Endometrial microvascular endothelial cells (primary cell): ENCODE measurements at regions not wholly inside any gene's neighbourhood (a gene's known extent, or its start where the extent isn't known, plus 50 kb on each side); places are given as distances from the start of the nearest gene placed in this dataset.
"Not testable (repeated sequence)": the region's sequence is repeated elsewhere in the genome, so short reads cannot be mapped to it uniquely, and the experiment has no call there.

Source experiments
- in situ Hi-C: cut with HindIII; loops from 2 replicates; pipeline ENCODE4 v1.10.0; 2017; ENCODE audit warnings: low sequenced_read_pairs, low pct_unique_long_range_greater_than_20kb; ENCODE audit errors: inconsistent ontology term

GRCh38 chr20:47921829-47922228 lies 136.5 kb upstream of the SULF2 start:
- in situ Hi-C loops = not testable (repeated sequence)

GRCh38 chr20:47921408-47921807 lies 136.1 kb upstream of the SULF2 start:
- in situ Hi-C loops = no loop called here

GRCh38 chr20:47917549-47918070 lies 132.3 kb upstream of the SULF2 start:
- in situ Hi-C loops = no loop called here

GRCh38 chr20:47915495-47915894 lies 130.2 kb upstream of the SULF2 start:
- in situ Hi-C loops = no loop called here

DNA sequence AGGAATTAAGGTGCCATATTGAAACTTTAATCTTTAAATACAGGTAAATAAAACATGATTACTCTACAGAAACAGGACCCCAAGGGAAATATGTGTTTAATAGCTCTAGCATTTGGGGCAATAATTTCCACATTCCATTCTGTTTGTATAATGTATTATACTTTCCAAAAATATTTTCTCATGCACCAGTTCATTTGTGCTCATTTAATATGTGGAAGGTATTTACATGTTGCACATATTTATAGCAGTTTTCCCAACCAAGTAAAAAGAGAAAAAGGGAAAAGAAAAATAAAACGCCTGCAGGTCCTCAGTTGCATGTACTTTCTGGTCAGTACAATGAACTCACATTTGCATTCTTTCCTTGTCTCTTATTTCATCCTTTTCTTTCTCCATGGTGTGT lies 129.5 kb upstream of the SULF2 start:
- in situ Hi-C loops = no loop called here

- in situ Hi-C loops = not testable (repeated sequence)
Measured at GRCh38 chr20:47912786-47913501, 127.7 kb upstream of the SULF2 start.

GRCh38 chr20:47912165-47912564 lies 126.9 kb upstream of the SULF2 start:
- in situ Hi-C loops = not testable (repeated sequence)

DNA sequence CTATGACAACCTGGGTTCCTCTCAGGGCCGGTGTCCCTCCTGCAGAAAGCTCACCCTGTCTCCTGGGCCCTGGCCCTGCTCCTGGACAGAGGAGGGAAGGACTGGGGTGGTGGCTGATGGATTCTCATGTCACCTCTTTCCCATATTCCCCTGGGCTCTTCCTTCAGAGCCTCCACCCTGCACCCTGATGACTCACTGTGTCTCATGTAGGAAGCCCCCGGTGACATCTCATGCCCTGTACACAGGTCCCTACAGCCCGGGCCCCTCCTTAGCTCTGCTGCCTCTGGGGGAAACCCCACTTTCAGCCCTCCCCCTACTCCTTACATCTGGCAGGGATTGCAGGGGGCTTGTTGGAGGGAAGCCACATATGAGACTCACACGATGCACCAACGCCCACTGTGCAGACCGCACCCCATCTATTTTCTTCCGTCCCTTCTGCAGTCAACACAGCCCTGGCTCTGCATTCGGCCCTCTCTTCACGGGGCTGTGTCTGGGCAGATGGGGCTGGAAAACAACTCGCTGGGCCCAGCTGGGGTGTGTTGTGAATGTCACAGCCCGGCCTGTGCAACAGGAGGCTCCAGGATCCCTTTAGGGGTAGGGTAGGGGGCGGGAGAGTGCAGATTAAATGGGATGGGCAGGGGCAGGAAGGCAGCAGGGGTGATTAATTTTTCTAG lies 124.6 kb upstream of the SULF2 start:
- in situ Hi-C loops = not testable (repeated sequence)

DNA sequence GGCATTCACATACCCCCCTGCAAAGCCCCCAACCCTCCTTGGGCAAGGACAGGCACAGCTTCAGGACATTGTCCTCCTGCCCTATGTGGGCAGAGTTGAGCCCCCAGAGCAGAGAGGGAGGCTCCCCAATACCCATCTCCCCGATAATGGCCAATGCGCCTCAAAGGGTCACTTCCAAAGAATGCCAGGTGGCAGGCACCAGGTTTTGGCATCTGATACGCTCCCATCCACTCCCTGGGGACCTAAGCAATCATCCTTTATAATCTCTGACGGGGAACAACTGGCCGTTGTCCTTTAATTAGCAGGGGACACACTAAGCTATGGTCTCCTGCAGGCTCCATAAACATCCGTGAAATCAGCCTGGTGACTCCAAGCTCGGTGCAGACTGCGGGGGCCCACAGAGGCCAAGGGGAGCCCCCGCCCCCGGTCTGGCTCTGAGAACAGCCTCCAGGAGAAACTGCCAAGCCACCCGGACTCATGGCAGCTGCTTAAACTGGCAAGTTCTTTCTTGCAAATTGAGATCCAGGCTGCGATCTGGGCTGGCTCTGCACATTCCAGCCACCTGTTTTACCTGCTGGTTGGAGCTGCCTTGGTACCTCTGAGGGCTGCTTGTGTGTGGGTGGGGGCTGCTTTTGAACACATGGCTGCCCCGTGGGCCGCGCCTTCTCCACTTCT lies 123.2 kb upstream of the SULF2 start:
- in situ Hi-C loops = not testable (repeated sequence)

- in situ Hi-C loops = not testable (repeated sequence)
Measured at GRCh38 chr20:47907951-47908350, 122.7 kb upstream of the SULF2 start.

DNA sequence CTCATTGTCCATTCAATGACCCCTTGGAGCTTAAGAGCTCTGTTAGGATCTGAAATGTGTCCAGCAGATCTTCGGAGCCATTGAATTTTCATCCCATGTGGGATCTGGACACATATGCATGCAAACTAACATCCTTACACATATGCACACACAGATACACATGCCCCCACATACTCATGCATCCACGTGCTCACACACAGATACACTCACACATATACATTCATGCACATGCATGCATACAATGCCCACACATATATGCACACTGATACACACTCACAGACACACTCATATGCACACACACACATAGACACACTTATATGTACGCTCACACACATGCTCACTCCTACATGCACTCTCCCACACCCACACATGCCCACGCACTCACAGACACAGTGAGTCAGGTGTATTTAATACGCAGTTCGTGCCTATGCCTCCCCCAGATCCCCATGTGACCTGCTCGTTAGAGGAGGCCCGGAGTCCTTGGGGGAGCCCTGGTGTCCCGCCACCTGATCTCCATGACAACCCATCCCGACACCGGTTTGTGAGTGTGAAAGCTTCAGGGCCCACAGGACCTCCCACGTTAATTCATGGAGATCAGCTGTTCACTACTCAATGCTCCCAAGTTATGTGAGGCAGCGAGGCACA lies 121.9 kb upstream of the SULF2 start:
- in situ Hi-C loops = no loop called here

DNA sequence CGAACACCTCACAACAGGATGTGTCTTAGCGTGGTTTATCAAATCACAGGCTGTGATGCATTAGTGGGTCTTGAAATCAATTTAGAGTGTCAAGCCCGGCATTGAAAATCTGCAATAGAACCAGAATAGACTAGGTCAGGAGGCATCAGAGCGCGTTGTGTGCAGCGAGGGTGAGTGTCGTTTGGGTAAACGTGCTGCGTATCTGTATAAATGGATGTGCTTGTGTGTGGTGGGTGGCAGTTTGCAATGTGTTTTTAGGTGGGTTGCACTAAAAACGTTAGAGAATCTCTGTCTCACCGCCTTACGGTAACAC lies 121.0 kb upstream of the SULF2 start:
- in situ Hi-C loops = no loop called here

DNA sequence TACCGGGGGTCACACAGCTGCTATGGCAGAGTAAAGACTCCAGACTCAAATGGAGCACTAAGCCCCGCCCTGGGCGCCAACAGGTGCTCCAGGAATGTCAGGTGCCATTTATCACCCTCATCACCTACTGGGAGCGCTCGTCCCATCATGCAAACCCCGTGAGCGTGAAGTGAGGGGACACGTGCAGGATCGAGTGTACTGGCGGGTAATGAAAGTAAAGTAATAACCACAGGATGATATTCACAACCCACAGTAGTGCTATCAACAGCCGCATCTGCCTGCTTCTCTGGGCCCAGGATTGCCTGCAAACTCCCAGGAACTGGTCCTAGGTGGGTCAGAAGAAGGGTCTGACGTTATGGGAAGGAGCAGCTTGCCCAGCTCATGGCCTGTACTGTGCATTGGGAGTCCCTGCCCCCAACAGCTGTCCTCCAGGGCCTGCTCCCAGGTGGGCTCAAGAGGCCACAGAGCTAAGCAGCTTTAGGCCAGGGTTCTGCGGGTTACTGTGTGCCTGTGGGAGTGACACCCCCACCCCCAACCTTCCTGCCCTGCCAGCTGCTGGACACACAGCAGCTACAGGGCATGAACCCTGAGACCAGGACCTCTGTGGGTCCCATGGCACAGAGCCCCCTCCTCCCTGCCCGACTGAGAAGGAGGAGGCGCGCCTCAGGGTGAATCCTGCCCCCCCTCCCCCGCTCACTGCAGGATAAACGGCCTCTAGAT lies 120.5 kb upstream of the SULF2 start:
- in situ Hi-C loops = no loop called here

DNA sequence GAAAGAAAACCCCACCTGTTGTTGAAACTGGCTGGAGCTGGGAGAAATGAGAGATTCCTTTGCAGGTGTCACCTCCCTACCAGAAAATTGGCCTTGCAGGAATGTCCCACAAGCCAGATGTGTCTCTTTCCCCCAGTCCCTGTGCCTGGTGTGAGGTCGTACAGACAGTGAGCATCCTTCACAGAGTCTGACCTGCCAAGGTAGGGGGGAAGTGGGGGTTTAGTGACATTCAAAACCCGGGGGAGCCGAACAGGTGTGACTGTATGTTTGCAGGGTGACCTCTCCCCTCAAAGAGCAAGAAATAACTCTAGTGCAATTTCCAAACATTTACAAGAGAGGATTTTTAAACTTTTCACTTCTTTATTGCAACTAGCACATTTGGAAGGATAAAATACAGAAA lies 117.7 kb upstream of the SULF2 start:
- in situ Hi-C loops = not testable (repeated sequence)

DNA sequence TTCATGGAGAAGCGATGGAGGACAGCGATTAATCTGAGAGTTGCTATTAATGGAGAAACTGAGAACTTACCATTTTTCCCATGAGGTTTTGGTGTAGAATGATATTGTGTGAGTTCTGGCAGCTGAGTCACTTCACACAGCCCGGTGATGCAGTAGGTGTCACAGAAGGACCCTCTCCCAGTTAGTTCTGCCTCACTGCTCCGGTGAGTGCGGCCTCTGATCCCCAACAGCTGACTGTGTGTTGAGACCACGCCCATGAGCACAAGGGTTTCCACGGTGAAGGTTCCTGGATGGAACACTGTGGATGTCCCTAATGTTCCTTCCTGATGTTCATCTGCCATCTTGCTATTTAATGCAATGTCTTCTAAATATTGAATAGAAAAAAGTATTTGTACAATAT lies 114.0 kb upstream of the SULF2 start:
- in situ Hi-C loops = not testable (repeated sequence)

- in situ Hi-C loops = no loop called here
Measured at GRCh38 chr20:47897461-47897860, 112.2 kb upstream of the SULF2 start.

DNA sequence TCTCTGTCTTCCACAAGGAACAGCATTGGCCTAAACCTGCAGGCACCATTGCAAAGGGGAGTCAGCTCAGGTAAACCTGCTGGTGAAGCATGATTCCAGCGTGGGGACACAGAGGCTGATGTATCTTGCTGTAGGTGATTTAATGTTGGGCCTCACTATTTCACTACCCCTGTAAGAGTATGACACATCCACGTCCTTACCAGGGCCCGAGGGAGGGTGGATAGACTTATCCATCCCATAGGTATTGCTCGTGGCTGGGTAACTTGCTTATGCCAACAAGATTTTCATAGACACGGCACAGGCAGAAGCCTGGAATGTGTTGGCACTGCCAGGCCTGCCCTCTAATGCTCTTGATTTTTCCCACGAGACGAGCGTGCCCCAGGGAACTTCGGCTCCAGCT lies 107.4 kb upstream of the SULF2 start:
- in situ Hi-C loops = not testable (repeated sequence)

DNA sequence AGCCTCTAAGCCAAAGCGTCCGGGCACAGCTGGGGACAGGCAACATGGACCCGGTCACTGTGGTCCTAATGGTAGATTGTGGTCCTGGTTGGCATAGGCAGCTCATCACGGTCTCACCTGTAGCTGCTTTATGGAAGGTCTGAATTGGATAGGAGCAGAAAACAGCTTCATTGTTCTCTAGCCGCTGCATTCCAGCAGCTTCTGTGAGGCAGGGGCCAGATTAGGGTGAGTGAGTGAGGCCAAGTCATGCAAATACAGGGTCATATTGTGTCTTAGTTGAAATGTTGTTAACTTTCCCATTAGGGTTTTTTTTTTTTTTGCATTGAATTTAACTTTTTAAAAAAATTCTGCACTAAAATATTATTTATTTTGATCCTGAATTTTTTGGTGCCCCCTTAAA lies 105.4 kb upstream of the SULF2 start:
- in situ Hi-C loops = not testable (repeated sequence)

DNA sequence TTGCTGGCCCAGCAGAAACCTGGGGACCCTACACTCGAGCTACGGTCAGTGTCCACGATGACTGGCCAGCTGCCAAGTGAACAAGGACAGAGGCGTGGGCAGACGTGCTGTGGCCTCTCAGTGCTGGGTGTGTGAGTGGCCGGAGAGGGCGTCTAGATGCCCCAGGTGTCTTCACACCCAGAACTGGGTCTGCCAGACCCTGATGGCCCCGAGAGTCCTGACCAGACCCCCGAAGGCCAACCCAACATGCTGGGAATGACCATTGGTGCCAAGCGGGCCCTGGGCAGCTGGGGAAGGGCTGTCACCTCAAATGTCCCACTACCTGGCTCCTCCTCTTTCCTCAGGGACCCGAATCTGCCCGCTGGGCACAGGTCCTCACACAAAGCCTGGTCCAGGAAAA lies 104.5 kb upstream of the SULF2 start:
- in situ Hi-C loops = not testable (repeated sequence)
